AG04449 (cell line): ENCODE measurements at regions not wholly inside any gene's neighbourhood (a gene's known extent, or its start where the extent isn't known, plus 50 kb on each side); places are given as distances from the start of the nearest gene placed in this dataset.

Experiments used
- CTCF ChIA-PET: fragments of 350-600 bp; formaldehyde crosslinking; extraction: SDS; loops from one replicate; lab custom pipeline; 2021; ENCODE audit warnings: antibody characterized with exemption; lab: Yijun Ruan, JAX
- POLR2A ChIA-PET: fragments of 400-600, 350-600 bp; formaldehyde crosslinking; extraction: SDS; loops from one replicate; lab custom pipeline; 2020; ENCODE audit warnings: antibody characterized with exemption, inconsistent platforms; lab: Yijun Ruan, JAX
- DNase-seq: peaks from one replicate; pipeline ENCODE4 v3.0.0-alpha.2; 2010; ENCODE audit warnings: low read depth, low spot score
- H3K4me3 ChIP-seq: 2 replicates; pipeline ENCODE4 v1.5.1; 2011; ENCODE audit warnings: low read depth, mild to moderate bottlenecking, control low read depth, low read length
- TF ChIP-seq, protein P1 (sequence below): IDR thresholded peaks from one replicate; pipeline ENCODE4 v1.5.1; 2011; ENCODE audit warnings: mild to moderate bottlenecking, moderate library complexity, low read length, control low read depth, inconsistent platforms; ENCODE audit not compliant: insufficient read depth; ENCODE audit errors: missing control alignments

DNA sequence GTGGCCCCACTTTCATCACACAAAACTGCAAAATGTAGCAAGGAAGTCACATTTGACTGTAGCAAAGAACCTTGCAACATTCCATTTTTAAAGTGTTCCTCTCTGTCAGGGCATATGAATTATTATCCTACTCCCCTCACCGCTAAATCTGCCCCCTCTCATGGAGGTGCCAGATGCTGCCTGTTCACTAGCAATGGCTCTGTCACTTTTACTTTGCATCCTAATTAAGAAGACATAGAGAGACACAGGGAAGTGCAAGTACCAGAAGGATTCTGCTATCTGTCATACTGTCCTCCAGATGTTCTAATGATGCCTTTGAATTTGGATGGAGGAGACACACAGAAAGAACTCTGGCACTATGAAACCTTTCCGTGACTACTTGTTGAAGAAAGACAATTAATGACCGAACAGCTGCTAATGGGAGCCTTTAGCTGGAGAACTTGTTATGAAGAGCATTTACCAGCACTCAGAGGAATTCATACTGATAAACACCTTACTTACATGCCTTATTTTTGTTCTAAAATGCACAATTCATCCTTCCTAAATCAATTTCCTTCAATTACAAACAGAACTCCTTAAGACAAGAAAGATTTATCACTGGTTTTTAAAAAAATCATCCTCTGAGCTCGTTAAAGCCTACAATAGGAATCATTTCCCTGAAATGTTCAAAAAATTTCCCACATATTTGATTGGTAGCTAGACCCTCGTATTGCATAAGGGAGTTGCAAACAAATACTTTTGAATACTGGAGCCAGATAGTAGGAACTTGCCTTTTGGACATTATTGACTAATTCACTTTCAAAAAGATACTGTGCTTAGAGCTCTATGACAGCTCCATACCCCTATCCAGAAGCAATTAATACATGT is 292.6 kb downstream of the UBE3D start:
- ChIA-PET CTCF (interaction anchor here (1.7 to 1.8 kb wide), 2 partner anchors 501 to 503 kb away, joined by 3 read pairs; no protein-coding TSS in a partner anchor), POLR2A (no interaction called here)
- no peak overlapping the region for H3K4me3 ChIP-seq
- no peak for DNase-seq
- TF ChIP-seq, protein P1, sequence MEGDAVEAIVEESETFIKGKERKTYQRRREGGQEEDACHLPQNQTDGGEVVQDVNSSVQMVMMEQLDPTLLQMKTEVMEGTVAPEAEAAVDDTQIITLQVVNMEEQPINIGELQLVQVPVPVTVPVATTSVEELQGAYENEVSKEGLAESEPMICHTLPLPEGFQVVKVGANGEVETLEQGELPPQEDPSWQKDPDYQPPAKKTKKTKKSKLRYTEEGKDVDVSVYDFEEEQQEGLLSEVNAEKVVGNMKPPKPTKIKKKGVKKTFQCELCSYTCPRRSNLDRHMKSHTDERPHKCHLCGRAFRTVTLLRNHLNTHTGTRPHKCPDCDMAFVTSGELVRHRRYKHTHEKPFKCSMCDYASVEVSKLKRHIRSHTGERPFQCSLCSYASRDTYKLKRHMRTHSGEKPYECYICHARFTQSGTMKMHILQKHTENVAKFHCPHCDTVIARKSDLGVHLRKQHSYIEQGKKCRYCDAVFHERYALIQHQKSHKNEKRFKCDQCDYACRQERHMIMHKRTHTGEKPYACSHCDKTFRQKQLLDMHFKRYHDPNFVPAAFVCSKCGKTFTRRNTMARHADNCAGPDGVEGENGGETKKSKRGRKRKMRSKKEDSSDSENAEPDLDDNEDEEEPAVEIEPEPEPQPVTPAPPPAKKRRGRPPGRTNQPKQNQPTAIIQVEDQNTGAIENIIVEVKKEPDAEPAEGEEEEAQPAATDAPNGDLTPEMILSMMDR = no peak

DNA sequence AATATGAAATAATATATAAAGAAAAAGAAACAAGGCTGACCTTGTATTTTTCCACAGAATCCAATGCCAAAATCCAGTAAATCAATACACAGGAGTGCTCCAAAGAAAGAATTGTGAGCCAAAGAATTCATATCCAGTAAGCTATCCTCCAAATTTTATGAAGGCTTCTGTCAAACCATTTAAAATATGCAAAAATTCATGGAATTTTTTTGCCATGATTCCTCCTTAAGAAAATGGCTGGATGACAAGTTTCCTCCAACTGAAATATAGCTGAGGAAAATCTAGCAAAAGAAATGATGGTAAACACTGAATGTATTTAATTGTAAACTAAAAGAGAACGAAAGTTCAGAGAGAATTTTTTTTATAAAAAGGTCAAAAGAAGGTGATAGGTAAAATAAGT is 290.3 kb downstream of the UBE3D start:
- ChIA-PET POLR2A (no interaction called here), CTCF (interaction anchor here (1.0 kb wide), 1 partner anchor 290 kb away, joined by 4 read pairs; no protein-coding TSS in a partner anchor)
- DNase-seq = no peak
- no peak overlapping the region for H3K4me3 ChIP-seq
- TF ChIP-seq, protein P1 = no peak

DNA sequence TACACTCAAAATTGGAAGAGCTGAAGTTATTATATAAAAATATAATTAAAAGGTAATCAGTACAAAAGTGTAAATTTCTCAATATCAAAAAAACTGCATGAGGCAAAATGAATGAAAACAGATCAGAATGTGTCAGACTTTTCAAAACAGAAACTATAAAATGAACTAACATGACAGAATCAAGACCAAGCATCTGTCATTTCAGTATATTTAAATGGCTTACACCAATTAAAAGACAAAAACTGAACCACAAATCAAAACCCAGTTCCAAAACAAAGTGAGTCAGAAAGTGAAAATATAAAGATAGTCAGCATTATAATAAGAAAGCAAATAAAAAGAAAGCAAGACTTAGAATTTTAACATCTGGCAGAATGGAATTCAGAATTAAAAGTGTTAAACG is 289.7 kb downstream of the UBE3D start:
- TF ChIP-seq, protein P1 = no peak
- DNase-seq = no peak
- POLR2A ChIA-PET = no interaction called here
- CTCF ChIA-PET = interaction anchor here (1.0 kb wide), 1 partner anchor 289 kb away, joined by 4 read pairs; no protein-coding TSS in a partner anchor
- no peak overlapping the region for H3K4me3 ChIP-seq

DNA sequence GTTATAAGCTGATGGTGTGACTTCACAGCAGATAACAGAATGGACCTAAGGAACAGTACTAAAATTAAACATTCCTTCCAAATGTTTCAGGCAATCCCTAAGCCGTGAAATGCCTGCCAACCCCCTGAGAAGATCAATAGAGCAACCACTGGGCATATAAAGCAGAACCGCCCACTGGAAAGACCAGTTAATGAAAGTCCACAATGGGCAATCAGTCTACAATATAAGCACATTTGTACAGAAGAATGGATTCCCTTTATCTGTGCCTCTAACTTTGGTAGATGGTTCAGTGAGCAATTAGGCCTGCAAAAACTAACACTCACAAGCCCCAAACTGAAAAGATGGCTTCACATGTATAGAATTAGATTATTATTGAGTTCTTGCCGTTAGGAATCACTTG is 286.6 kb downstream of the UBE3D start:
- TF ChIP-seq, protein P1 = no peak
- no peak overlapping the region for H3K4me3 ChIP-seq
- ChIA-PET POLR2A (no interaction called here), CTCF (no interaction called here)
- DNase-seq = no peak

DNA sequence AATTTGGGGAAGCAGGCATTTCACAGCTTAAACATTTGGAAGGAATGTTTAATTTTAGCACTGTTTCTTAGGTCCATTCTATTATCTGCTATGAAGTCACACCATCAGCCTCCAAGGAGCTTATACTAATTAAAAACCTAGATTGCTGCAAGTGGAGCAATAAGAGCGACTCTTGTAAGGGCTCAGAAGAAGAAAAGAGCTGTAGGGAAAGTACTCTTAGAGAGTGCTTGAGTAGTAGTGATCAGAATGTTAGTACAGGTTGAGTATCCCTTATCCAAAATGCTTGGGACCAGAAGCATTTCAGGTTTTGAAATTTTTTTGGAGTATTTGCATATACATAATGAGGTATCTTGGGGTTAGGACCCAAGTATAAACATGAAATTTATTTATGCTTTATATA is 285.3 kb downstream of the UBE3D start:
- CTCF ChIA-PET = no interaction called here
- DNase-seq = no peak
- POLR2A ChIA-PET = no interaction called here
- H3K4me3 ChIP-seq = no peak overlapping the region
- TF ChIP-seq, protein P1 = no peak

DNA sequence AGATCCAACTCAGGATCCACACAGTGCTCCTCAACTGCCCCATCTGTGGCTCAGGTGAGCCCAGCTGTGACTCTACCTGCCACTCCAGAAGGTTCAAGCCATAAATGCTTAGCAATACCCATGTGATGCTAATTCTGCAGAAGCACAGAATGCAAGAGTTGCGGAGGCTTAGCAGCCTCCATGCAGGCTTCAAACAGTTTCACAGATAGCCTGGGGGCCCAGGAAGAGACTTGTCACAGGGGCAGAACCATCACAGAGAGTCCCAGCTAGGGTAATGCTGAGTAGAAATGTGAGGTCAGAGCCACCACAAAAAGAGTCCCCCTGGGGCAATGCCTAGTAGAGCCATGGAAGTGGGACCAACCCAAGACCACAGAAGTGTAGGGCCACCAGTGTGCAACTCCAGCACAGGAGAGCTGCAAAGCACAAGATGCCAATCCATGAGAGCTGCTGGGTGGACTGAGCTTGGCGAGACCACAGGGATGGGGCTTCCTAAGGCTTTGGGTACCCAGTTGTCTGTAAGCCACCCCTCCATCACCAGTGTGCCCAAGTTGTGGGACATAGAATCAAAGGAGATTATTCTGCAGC is 283.9 kb downstream of the UBE3D start:
- no peak for DNase-seq
- TF ChIP-seq, protein P1 = no peak
- CTCF ChIA-PET = no interaction called here
- POLR2A ChIA-PET = no interaction called here
- H3K4me3 ChIP-seq = no peak overlapping the region
